ENCODE measurements at regions not wholly inside any gene's neighbourhood (a gene's known extent, or its start where the extent isn't known, plus 50 kb on each side); places are given as distances from the start of the nearest gene placed in this dataset.

GRCh38 chr2:23296691-23297090 lies 88.3 kb upstream of the KLHL29 start:
- TF ChIP-seq CTCF (IDR thresholded peaks at IDR 0.05) (no peak), POLR2A (IDR thresholded peaks at IDR 0.05) (no peak), POLR2AphosphoS5 (IDR thresholded peaks at IDR 0.05) (no peak)
